ENCODE measurements at regions not wholly inside any gene's neighbourhood (a gene's known extent, or its start where the extent isn't known, plus 50 kb on each side); places are given as distances from the start of the nearest gene placed in this dataset.
"Not testable (repeated sequence)": the region's sequence is repeated elsewhere in the genome, so short reads cannot be mapped to it uniquely, and the experiment has no call there.

GRCh38 chr6:65984089-65984488 is 277.1 kb upstream of the EYS start:
- TF ChIP-seq, protein P1, sequence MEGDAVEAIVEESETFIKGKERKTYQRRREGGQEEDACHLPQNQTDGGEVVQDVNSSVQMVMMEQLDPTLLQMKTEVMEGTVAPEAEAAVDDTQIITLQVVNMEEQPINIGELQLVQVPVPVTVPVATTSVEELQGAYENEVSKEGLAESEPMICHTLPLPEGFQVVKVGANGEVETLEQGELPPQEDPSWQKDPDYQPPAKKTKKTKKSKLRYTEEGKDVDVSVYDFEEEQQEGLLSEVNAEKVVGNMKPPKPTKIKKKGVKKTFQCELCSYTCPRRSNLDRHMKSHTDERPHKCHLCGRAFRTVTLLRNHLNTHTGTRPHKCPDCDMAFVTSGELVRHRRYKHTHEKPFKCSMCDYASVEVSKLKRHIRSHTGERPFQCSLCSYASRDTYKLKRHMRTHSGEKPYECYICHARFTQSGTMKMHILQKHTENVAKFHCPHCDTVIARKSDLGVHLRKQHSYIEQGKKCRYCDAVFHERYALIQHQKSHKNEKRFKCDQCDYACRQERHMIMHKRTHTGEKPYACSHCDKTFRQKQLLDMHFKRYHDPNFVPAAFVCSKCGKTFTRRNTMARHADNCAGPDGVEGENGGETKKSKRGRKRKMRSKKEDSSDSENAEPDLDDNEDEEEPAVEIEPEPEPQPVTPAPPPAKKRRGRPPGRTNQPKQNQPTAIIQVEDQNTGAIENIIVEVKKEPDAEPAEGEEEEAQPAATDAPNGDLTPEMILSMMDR (conservative IDR thresholded peaks at IDR 0.05), result no peak
- no peak for TF ChIP-seq EZH2 (IDR thresholded peaks at IDR 0.05; ENCODE audit: low read depth)
- BruUV-seq (replicated peaks), result no TSS peak

DNA sequence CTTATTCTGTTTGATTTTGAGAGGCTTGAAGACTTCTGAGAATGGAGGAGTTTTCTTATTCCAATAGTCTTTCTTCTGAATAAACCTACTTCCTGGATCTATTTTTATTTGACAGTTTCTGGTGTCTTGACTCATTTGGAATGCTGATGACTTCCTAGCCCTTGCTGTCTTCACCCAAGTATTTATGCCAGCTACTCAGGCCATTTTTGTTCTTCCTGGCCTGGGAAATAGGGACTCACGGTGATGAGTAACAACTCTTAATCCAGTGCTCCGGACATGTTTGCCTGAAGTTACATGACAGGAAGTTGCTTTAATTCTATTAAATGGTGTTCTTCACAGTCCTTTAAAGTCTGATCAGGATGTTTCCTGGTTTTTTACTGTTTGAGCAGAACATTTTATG is 272.1 kb upstream of the EYS start:
- no peak for DNase-seq
- Histone ChIP-seq H3K4me1 (replicated peaks; ENCODE audit: insufficient read depth) (no peaks in the 10 kb centered on the region), H3K27ac (no peak overlapping the region), H3K9me3 (ENCODE audit: insufficient read depth, low read depth) (no peaks in the 10 kb centered on the region), H3K27me3 (ENCODE audit: insufficient read depth, low read depth) (no peaks in the 10 kb centered on the region), H3K9me2 (ENCODE audit: insufficient read depth) (no peaks in the 10 kb centered on the region), H3K4me3 (no peak overlapping the region), H4K20me1 (ENCODE audit: insufficient read depth) (no peaks in the 10 kb centered on the region), H3K79me2 (ENCODE audit: low read depth) (no peaks in the 10 kb centered on the region), H3F3A (ENCODE audit: insufficient read depth, low read depth) (no peaks in the 10 kb centered on the region), H2AFZ (no peak overlapping the region), H3K36me3 (ENCODE audit: low read depth) (no peaks in the 10 kb centered on the region), H3K4me2 (no peak overlapping the region)
- no TSS peak for BruUV-seq (replicated peaks)
- intact Hi-C loops (cut with micrococcal nuclease; ENCODE audit: unreplicated experiment), result no loop called here
- POLR2A ChIA-PET (ENCODE audit: unreplicated experiment), result no interaction called here
- CTCF ChIA-PET, result no interaction called here
- TF ChIP-seq, protein P1 (conservative IDR thresholded peaks at IDR 0.05), result no peak
- no peak for TF ChIP-seq EZH2 (IDR thresholded peaks at IDR 0.05; ENCODE audit: low read depth)

More at GRCh38 chr6:65984089-65984488, 277.1 kb upstream of the EYS start:
- H4K20me1 ChIP-seq (ENCODE audit: insufficient read depth), result no peaks in the 10 kb centered on the region
- no peaks in the 10 kb centered on the region for H3F3A ChIP-seq (ENCODE audit: insufficient read depth, low read depth)
- no peaks in the 10 kb centered on the region for H3K36me3 ChIP-seq (ENCODE audit: low read depth)
- no peaks in the 10 kb centered on the region for H3K9me3 ChIP-seq (ENCODE audit: insufficient read depth, low read depth)
- CTCF ChIA-PET, result no interaction called here
- H3K9me2 ChIP-seq (ENCODE audit: insufficient read depth), result no peaks in the 10 kb centered on the region
- POLR2A ChIA-PET (ENCODE audit: unreplicated experiment), result no interaction called here
- no peak overlapping the region for H2AFZ ChIP-seq
- no peak overlapping the region for H3K4me3 ChIP-seq
- no peak overlapping the region for H3K27ac ChIP-seq
- DNase-seq, result no peak
- intact Hi-C loops (cut with micrococcal nuclease; ENCODE audit: unreplicated experiment), result no loop called here
- H3K4me1 ChIP-seq (replicated peaks; ENCODE audit: insufficient read depth), result no peaks in the 10 kb centered on the region
- H3K27me3 ChIP-seq (ENCODE audit: insufficient read depth, low read depth), result no peaks in the 10 kb centered on the region
- H3K79me2 ChIP-seq (ENCODE audit: low read depth), result no peaks in the 10 kb centered on the region
- no peak overlapping the region for H3K4me2 ChIP-seq

- POLR2A ChIA-PET (ENCODE audit: unreplicated experiment); H3F3A ChIP-seq (ENCODE audit: insufficient read depth, low read depth); H3K9me2 ChIP-seq (ENCODE audit: insufficient read depth); CTCF ChIA-PET; H3K4me3 ChIP-seq; H3K4me1 ChIP-seq (replicated peaks; ENCODE audit: insufficient read depth); H3K36me3 ChIP-seq (ENCODE audit: low read depth); H4K20me1 ChIP-seq (ENCODE audit: insufficient read depth); H3K27ac ChIP-seq; BruUV-seq (replicated peaks); H3K9me3 ChIP-seq (ENCODE audit: insufficient read depth, low read depth); H3K27me3 ChIP-seq (ENCODE audit: insufficient read depth, low read depth); H2AFZ ChIP-seq; H3K79me2 ChIP-seq (ENCODE audit: low read depth); DNase-seq; H3K4me2 ChIP-seq; intact Hi-C loops (cut with micrococcal nuclease; ENCODE audit: unreplicated experiment): not testable (repeated sequence)
These were observed 264.2 kb upstream of the EYS start for GRCh38 chr6:65971252-65971651.

- no TSS peak for BruUV-seq (replicated peaks)
- Histone ChIP-seq H3F3A (ENCODE audit: insufficient read depth, low read depth) (no peaks in the 10 kb centered on the region), H3K79me2 (ENCODE audit: low read depth) (no peaks in the 10 kb centered on the region), H3K9me3 (ENCODE audit: insufficient read depth, low read depth) (no peaks in the 10 kb centered on the region), H4K20me1 (ENCODE audit: insufficient read depth) (no peaks in the 10 kb centered on the region), H3K9me2 (ENCODE audit: insufficient read depth) (no peaks in the 10 kb centered on the region), H3K36me3 (ENCODE audit: low read depth) (no peaks in the 10 kb centered on the region), H3K4me2 (no peak overlapping the region), H3K4me1 (replicated peaks; ENCODE audit: insufficient read depth) (no peaks in the 10 kb centered on the region), H3K27me3 (ENCODE audit: insufficient read depth, low read depth) (no peaks in the 10 kb centered on the region), H3K27ac (no peak overlapping the region), H2AFZ (no peak overlapping the region), H3K4me3 (no peak overlapping the region)
- POLR2A ChIA-PET (ENCODE audit: unreplicated experiment), result no interaction called here
- no peak for DNase-seq
- CTCF ChIA-PET, result no interaction called here
- intact Hi-C loops (cut with micrococcal nuclease; ENCODE audit: unreplicated experiment), result no loop called here
- TF ChIP-seq, protein P1 (conservative IDR thresholded peaks at IDR 0.05), result no peak
- no peak for TF ChIP-seq EZH2 (IDR thresholded peaks at IDR 0.05; ENCODE audit: low read depth)
These were observed 257.2 kb upstream of the EYS start for GRCh38 chr6:65964261-65964660.

All from PC-9 (cell line).